A673 (cell line): ENCODE measurements at regions not wholly inside any gene's neighbourhood (a gene's known extent, or its start where the extent isn't known, plus 50 kb on each side); places are given as distances from the start of the nearest gene placed in this dataset.

Source experiments
- CTCF ChIP-seq: fragments of 300-800, 200-600 bp; sonication (generic); conservative IDR thresholded peaks from 2 replicates; pipeline ENCODE4 v1.5.1; 2017; ENCODE audit warnings: low read depth, mild to moderate bottlenecking, antibody characterized with exemption, low read length, moderate library complexity, mixed read lengths
- EZH2 ChIP-seq: fragments of 200-600 bp; sonication (generic); IDR thresholded peaks from 2 replicates; pipeline ENCODE4 v1.6.1; 2017; ENCODE audit warnings: borderline replicate concordance, low read depth, mild to moderate bottlenecking, mixed read lengths, antibody characterized with exemption, low read length; ENCODE audit not compliant: poor library complexity, severe bottlenecking

- TF ChIP-seq CTCF (no peak), EZH2 (no peak)
These were observed 213.4 kb downstream of the CBLN1 start for GRCh38 chr16:49068224-49068623.
